HG03095 (cell line): ENCODE measurements at regions not wholly inside any gene's neighbourhood (a gene's known extent, or its start where the extent isn't known, plus 50 kb on each side); places are given as distances from the start of the nearest gene placed in this dataset.

Experiments
- ATAC-seq: cut with Tn5 transposase; IDR thresholded peaks from one replicate; pipeline ENCODE4 v1.9.1; 2021; ENCODE audit warnings: moderate library complexity; ENCODE audit not compliant: unreplicated experiment

DNA sequence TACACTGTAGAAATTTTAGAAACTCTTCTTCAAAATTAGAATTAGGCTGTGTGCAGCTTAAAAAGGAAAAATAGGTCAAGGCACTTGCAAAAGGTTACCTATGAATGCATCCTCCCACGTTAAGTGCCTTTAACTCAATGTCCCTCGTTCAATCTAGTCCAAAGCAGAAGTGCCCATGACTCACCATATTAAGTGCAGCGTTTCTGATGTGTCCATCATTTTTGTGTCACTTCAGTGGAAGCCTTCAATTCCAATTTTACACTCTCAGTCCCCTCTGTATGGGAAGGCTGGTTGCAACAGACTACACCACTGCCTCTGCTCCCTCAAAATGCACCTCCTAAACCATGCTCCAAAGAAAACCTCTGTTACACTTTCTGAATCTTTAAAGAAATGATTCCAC is 53.4 kb downstream of the FOXB1 start:
- no peak for ATAC-seq

GRCh38 chr15:60059186-60059585 is 55.1 kb downstream of the FOXB1 start:
- no peak for ATAC-seq

GRCh38 chr15:60061758-60062157 is 57.6 kb downstream of the FOXB1 start:
- no peak for ATAC-seq

DNA sequence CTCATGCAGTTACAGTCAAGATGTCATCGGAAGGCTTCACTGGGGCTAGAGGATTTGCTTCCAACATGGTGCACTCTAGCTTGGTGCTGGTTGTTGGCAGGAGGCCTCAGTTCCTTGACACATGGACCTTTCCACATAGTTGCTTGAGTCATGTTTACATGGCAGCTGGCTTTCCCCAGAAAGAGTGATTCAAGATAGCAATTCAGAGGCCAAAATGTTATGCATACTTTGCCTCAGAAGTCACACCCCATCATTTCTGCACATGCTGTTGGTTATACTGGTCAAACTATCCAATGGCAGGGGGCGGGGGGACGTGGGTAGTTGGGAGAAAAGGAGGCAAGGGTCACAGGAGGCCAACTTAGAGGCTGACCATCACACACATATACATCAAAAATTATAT is 58.7 kb downstream of the FOXB1 start:
- no peak for ATAC-seq

GRCh38 chr15:60065951-60066350 is 61.8 kb downstream of the FOXB1 start:
- no peak for ATAC-seq

DNA sequence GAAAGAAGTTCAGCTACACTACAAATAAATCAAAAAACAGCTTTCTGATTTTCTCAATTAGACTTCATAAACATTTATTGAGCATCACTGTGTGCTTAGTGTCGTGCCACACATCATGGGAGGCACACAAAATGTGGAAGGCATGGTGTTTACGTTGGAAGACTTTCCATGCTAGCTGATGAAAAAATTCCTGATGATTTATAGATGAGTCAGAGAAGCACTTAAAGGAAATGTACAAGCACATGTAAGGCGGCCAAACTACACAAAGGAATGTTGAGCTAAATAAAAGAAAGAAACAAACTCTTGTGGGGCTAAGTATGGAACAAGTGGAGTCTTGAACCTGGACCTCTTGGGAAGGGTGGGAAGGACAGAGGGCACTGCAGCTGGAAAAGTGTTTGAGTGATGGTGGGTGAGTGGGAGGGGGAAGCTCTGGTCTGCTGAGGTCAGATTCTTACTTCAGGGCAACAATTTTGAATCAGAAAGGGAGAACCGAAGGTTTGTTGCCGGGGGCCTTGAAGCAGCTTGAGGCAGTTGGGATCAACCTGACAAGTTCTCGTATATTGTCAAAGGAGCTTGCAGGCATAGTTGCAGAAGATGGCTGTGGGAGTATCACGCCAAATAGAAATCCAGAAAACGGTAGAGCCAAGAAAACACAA is 66.9 kb downstream of the FOXB1 start:
- ATAC-seq, result no peak

DNA sequence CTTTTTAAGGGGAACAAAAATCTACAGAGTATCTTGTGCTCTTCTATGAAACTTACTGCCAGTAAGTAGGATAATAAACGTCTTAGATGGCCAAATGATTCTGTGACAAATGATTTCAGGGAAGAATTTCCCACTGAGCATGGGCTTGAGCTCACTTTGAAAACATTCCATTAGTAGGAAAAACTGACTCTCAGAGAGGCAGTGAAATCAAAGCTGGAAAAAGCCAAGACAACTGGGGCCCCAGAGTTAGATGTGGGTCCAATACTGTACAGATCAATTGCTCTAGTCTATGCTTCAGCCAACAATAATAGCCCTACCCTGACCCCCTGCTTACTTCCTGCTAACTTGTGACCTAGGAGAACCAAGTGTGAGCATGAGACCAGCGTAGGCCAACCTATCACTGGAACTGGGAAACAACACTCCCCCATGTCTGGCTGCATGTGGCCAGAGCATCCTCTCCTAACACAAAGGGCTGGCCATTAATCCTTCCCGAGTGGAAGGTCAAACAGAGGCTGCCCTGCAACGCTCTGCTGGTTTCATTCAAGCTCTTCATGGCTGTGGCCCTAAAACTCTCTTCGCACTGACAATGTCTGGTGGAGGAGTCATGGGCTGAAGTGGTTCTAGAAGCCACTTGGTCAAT is 68.8 kb downstream of the FOXB1 start:
- ATAC-seq, result no peak

DNA sequence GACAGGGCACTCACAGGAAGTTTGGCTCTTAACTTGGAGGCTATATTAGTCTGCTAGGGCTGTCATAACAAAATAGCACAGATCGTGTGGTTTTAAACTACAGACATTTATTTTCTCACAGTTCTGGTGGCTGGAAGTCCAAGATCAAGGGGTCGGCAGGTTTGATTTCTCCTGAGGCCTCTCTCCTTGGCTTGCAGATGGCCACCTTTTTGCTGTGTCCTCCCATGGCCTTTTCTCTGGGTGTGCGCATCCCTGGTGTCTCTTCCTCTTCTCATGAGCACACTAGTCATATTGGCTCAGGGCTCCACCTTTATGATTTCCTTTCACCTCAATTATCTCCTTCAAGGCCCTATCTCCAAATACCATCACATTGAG is 69.3 kb downstream of the FOXB1 start:
- no peak for ATAC-seq

DNA sequence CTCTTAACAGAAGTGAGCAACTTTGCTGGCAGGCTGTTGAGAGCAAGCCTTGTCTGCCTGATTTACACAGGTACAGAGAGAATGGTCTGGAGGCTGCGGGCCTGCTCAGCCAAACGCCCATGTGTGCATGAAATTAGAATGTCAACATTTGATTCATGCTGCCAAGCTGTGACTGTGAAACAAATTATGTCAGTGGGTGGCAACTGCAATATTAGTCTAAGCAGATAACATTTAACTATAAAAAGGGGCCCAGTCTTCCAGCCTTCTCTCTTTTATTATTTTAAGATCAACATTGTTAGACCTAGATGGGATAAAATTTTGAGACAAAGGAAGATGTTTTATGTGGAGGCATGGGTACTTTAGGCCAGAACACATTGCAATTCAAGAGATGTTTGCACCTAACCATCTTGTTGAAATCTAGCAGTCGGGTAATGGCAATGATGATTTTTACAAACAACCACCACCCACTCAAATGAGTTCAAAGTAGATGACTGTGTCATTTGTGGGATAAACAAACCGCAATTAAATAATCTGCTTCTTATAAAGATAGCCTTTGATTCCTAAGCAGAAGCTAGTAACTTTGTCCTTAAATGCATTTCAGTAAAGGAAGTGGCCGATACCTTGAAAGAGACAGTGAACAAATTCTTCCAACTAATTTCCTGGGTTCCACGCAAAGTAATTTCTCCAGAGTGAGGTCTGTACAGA is 70.2 kb downstream of the FOXB1 start:
- ATAC-seq, result no peak

DNA sequence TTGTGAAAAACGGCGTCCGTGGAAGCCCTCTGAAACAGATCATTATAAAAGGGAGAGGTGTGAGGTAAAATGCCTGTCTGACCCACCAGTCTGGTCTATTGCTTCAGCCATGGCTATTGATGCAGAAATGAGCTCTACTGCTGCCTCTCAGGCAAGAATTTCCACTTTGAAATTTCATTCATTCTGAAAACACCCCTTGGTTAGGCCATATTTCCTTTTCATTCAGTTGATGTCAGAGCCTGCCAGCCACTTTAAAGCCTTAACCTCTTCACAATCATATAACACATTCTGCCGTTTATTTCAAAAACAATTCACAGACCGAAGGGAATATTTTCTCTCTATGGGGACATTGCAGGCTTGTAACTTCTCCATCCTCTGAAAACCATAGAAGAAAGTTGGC is 71.9 kb downstream of the FOXB1 start:
- no peak for ATAC-seq

DNA sequence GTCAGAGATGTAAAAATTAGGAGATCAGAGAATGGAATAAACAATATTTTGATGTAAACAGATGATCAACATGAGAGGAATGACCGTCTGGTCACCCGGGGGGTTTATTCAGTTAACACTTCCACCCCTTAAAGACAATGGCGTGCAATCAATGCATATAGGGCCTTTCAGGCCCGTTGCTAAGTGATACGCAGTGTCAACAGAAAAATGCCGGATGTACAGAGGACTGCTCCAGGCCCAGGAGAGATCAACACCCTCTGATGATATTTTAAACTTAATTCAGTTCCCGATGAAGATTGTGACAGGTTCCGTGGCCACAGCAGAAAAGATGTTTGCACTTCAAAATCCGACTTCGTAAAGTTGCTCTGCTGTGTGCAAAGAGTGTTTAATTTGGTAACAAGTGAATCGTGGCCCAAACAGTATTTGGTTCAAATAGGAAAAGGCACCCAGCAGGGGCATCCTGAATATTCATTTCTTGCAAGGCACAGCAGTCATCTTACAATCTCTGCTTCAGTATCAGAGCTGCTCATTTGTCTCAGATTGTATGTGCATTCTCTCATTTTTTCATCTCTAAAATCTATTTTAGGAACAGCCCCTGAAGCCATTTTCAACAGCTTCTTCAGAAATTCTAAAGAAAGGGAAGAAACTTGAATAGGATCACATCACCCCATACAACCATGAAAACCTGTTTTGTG is 72.6 kb downstream of the FOXB1 start:
- ATAC-seq, result no peak

DNA sequence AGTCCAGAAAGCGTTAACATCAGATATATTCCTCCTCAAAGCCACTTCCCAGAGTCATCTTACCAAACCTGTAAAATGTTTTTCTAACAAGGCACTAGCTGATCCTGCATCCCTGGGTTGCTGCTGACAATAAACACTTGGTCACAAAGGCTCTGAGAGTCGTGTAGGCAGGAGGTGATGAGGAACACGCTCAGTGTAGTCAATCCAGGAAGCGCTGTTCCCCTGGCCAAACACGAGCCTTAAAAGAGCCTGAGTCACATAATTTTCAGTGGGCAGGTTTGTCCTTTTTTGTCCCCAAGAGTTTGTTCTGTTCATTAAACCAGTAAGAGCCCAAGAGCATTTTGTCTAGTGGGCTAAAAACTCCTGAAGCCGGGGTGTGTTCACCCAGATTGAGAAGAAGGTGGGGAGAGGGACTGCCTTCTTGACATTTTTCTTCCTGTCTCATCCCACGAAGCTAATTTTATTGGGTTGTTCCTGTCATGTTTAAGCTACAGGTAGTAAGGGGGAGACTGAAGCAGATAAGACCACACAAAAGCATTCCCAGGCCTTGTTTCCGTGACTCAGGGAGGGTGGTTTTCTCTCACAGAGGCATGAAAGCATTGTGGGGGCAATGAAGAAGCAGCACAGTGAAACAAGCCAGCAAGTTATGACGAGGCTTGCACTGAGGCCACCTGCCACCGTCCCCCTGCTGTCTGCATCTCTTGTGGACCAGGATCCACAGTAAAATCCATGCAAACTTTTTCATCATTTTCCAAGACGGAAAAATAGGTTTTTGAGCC is 73.7 kb downstream of the FOXB1 start:
- ATAC-seq, result no peak

- no peak for ATAC-seq
Measured at GRCh38 chr15:60079210-60079609, 75.1 kb downstream of the FOXB1 start.

DNA sequence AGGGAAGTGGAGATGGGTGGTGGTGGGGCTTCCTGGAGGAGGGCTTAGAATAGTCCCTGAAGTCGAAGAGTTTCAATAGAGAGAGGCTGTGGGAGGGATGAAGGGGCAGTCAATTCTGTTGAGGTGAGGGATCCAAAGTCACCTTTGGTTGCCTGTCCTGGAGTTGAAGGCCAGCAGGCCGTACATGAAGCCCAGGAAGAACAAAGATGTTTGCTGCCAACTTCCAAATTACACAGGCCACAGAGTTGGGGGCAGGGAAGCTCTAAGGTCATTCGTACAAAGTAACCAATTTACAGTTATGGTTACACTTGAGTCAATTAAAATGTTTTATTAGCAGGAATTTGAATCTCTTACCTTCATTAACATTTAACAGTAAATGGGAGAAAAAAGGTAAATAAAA is 77.9 kb downstream of the FOXB1 start:
- no peak for ATAC-seq

DNA sequence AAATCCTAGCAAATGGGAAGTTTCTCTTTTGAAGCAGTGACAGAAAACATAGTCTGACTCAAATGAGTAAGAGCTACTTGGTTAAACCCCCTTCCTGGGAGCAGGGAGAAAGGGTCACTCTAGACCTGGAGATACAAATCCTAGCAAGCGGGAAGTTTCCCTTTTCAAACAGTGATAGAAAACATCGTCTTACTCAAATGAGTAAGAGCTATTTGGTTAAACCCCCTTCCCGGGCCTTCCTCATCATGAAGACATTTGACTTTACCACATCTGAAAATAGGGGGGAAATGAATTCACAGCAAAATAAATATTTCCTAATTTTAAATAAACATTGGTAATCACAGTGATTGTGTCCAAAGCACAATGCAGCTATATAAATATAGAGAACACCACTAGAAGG is 79.2 kb downstream of the FOXB1 start:
- no peak for ATAC-seq

DNA sequence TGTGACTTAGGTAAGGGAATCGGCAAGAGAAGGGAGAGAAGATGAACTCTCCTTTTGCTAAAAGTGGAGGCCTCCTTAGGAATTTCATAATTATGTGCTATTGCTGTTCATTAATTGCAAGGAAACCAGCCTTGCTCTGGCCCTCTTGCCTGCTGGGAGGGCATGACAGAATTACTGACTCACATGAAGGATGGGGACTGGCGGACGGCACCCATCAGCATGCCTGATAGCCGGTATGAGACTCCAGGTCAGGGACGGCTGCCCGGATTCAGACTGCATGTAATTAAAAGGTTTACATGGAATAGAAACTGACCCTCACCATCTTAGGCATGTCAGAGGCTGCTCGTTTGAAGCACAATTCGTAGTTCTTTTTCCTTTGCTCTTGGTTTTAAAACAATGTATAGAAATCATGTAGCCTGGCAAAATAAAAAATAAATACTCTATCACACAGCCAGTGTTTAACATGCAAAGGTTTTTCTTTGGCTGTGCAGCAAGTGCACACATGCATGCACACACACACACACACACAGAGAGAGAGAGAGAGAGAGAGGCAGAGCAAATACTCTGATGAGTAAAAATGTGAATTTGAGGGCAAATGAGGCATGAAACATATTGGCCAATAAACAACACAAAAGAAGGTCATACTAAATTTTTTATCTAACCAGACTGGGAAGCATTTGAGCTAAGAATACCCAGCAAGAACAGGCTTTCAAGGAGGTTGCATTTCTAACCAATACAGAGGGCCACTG is 82.7 kb downstream of the FOXB1 start:
- no peak for ATAC-seq

DNA sequence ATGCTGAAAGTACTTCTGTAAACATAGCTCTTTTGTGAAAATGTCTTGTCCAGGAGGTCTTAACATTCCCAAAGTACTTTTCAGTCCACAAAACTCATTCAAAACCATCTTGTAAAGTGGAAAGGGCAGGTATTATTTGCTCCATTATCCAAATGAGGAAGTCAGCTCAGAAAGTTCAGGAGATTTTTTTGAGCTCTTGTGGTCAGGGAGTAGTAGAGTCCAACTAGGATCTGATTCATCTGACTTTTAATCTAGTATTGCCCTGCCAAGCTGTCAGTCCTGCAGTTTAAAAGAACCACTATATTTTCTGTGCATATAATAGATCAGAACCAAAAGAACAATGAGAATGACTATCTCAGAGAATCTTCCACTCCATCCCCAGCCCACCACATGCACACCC is 83.5 kb downstream of the FOXB1 start:
- no peak for ATAC-seq

DNA sequence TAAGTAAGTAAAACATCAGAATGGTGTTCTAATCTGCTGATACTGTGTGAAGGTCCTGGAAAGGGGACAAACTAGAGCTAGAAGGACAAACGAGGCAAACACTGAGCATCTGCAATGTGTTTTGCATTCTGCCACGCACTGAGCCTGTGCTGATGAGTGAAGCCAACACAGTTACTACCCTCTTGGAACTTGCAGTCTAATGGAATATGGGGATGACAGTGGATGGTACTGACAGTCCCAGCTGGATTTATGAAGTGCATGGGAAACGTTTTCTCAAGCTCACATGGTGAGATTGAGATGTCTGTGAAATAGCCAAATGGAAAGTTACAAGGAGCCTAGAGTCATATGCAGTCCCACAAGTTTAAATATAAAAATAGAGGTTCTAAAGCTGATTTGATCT is 86.6 kb downstream of the FOXB1 start:
- no peak for ATAC-seq

- ATAC-seq, result no peak
Measured at GRCh38 chr15:60091157-60091556, 87.0 kb downstream of the FOXB1 start.

DNA sequence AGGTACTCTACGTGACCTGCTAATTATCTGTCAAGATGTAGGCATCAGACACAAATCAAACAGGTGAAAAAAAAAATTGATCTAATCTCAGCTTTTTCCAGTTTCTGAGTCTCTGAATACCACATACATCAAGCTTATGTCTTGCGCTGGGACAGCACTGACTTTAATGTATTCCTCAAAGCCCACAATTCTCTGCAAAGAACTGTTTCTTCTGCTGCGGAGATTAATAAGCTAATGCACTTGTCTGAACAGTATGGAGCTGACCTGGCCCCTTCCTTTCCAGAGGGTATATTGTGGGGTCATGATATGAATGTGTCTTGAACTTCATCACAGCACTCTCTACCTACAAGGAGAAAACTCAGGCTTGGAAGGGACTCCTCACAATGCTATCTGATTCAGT is 87.8 kb downstream of the FOXB1 start:
- no peak for ATAC-seq
